NCI-H2029 (cell line): ENCODE measurements at regions not wholly inside any gene's neighbourhood (a gene's known extent, or its start where the extent isn't known, plus 50 kb on each side); places are given as distances from the start of the nearest gene placed in this dataset.

Source experiments
- DNase-seq: peaks from one replicate; lab custom pipeline; 2025; lab: John Stamatoyannopoulos, UW

GRCh38 chr10:107451047-107451446, 286.5 kb upstream of the SORCS1 start:
- DNase-seq, result no peak

DNA sequence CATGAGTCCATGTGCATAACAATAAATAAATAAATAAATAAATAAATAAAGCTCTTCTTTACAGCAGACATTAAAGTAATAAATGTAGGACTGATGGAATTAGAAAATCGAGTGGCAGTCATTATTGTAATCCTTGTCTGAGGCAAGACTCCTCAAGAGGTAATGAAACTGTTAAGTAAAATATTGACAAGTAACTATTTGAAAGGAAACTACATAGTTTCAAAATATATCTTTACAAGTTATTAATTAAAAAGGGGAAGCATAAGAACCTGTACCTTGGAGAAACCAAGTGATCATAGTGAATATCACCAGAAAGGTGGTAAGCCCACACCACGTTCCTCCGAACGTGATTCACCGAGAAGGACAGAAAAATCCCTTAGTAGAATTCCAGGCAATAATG, 285.6 kb upstream of the SORCS1 start:
- DNase-seq, result no peak

- DNase-seq, result no peak
Observed at GRCh38 chr10:107444443-107444842, 279.9 kb upstream of the SORCS1 start.

DNA sequence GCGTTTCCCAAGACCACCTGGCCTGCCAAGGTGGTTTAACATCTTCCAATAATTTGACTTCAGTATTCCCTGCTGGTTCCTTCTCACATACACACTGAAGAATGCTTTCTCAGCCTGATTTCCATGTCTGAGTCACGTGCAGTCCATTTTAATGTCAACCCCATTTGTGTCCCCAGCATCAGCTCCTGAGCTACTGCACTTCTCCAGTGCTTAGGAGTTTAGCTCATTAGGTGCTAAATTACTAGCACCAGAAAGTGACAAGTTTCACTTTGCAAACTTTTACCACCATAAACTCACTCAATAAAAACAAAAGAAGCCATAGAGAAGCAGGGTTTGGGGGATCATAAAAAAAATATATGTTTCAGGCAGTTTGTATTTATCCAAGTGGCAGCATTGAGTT, 279.3 kb upstream of the SORCS1 start:
- no peak for DNase-seq

- DNase-seq, result no peak
Observed at GRCh38 chr10:107443326-107443725, 278.8 kb upstream of the SORCS1 start.

GRCh38 chr10:107442035-107442505, 277.6 kb upstream of the SORCS1 start:
- no peak for DNase-seq

- no peak for DNase-seq
Observed at GRCh38 chr10:107440741-107441140, 276.2 kb upstream of the SORCS1 start.

- DNase-seq, result no peak
Observed at GRCh38 chr10:107437921-107438320, 273.4 kb upstream of the SORCS1 start.

DNA sequence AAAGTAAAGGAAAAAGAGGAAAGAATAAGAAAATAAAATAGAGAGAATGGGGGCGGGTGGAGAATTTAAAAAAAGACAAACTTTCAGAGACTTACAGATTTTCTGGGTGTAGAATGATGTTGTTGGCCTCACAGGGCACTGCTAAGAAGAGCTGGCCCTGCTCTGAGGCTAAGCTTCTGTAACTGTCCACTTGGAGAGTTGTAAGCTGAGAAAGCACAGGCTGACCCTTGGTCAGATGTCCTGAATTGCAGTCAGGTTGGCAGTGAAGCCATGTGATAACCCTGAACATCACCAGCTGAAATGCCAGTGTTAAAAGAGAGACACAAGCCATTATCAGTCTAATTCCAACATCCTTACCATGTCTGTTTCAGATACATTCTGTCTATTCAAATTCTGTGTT, 272.1 kb upstream of the SORCS1 start:
- no peak for DNase-seq

DNA sequence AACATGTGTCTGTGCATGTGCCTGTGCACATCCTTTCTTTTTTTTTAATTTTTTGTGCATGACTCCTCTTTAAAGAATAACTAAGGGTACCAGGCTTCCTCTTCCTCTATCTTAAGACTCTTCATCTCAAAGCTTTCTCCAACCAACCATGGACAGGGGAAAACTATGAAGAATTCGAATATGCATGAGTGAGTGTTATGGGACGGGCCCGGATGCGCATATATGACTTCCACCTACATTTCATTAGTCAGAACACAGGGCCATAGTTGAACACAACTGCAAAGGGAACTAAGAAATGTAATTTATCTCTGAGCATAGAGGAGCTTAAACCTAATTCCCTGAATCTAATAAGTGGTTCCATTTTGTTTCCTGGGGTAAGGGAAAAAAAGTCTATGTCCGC, 270.3 kb upstream of the SORCS1 start:
- DNase-seq, result no peak

DNA sequence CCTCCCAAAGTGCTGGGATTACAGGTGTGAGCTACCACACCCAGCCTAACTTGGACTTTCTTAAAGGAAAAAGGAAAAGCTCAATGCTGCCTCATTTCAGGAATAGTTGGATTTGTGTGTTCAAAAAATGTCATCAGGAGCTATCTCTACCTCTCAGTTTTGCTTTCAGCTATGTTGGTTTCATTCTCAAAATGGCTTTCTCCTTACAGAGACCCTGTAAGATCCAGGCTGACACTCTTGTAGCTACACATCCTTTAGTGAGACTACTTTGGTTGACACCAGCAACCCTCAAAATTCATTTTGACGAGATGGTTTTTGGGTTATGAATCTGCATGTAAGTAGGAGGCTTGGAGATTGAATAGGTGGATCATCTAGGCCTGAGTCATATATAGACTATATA, 269.7 kb upstream of the SORCS1 start:
- DNase-seq, result no peak

- DNase-seq, result no peak
Observed at GRCh38 chr10:107433605-107434004, 269.1 kb upstream of the SORCS1 start.

- no peak for DNase-seq
Observed at GRCh38 chr10:107430446-107430845, 265.9 kb upstream of the SORCS1 start.

DNA sequence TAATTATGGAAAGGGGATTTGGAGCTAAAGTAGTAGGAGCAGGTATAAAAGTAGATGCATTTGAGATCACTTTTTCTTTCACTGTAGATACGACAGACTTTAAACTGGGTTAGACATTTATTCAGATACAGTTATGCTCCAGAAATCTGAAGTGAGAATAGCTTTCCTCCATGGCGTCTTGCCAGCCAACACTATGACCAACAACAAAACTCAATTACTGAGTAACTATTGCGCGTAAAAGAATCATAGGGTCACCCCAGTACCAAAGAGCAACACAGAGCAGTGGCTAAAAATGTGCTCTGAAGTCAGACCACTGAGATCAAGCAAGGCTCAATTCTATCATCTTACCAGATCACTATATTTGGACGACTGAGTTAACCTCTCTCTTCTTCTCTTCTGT, 262.5 kb upstream of the SORCS1 start:
- DNase-seq, result no peak

GRCh38 chr10:107425931-107426553, 261.5 kb upstream of the SORCS1 start:
- no peak for DNase-seq

- no peak for DNase-seq
Observed at GRCh38 chr10:107424628-107425027, 260.1 kb upstream of the SORCS1 start.

GRCh38 chr10:107423903-107424302, 259.4 kb upstream of the SORCS1 start:
- DNase-seq, result no peak

DNA sequence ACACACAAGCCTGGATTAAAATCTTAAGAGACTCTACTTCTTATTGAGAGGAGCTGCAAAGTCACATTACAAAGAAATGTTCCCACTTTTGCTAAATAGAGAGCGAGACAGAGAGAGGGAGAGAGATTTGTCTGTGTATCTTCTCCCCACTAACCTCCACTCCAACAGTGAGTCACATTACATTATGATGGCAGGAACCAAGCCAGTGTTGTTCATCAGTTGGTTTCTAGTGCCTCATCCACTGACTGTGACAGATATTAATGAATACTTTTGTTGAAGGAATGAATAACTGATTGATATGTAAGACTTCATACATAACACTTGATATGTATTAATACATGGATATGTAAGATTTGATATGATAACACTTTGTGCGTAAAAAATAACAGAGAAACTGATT, 258.2 kb upstream of the SORCS1 start:
- no peak for DNase-seq

- no peak for DNase-seq
Observed at GRCh38 chr10:107420196-107420595, 255.7 kb upstream of the SORCS1 start.

DNA sequence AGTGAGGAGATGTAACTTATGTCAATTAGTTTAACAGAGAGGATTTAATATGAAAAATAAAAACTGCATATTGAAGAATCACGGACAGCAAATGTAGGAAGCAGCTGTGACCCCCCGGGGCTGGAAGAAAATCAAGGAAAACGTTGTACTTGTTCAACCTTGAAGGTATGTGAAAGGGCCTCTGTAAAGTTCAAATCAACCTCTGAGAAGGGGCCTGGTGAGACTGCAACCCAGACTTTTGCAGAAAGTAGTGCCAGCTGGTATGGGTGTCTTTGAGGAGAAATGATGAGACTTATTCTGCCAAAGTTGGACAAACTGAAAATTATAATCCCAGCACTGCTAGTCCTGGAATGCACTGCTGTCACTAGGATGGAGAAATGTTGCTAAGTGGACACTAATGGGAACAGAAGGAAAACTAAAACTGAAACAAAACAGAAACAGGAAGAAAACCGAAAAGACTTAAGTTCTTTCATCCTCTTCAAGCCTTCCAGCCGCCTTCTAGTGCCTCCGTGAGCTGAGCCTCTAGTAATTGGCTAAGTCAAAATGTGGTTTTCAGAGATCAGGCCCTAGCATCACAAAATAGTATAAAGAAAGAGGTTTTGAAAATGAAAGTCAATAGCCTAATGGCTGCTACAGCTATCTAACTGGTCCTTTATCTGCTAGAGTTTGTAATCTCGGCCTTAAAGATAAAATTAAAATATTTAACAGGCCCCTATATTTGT, 253.7 kb upstream of the SORCS1 start:
- no peak for DNase-seq

- no peak for DNase-seq
Observed at GRCh38 chr10:107417446-107417845, 252.9 kb upstream of the SORCS1 start.

DNA sequence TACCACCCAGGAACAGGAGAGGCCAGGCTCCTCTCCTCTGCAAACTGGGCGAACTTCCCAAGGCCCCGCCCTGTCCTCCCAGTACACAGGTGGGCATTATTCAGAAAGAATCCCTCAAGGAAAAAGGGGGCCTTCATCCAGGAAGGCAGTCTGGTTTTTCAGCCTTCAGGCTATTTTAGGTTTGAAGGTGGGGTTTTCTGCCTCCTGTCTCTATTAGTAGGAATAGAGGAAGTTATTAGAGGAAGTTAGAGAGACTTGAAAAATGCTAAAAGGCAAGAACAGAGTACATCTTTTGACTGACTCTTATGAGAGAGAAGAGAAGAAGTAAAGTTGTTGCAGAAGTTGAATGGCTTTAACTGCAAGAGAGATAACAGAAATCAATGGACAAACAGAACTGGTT, 250.9 kb upstream of the SORCS1 start:
- no peak for DNase-seq

DNA sequence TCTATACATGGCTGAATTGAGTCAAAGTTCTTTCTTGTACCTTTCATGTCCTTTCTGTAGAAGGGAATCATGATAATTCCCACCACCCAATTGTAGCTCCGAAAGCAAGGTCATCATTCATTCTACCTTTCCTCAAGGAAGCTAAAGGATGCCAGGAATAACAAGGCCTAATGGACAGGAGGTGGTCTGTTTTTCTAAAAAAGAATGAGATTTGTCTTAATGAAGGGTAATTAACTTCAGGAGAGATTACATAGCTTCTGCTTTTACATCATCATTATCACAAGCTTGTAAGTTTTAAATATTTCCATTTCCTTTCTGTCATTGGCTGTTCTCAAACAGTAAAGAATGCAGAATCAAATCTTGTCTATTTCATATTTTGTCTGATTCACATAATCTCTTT, 249.5 kb upstream of the SORCS1 start:
- no peak for DNase-seq

DNA sequence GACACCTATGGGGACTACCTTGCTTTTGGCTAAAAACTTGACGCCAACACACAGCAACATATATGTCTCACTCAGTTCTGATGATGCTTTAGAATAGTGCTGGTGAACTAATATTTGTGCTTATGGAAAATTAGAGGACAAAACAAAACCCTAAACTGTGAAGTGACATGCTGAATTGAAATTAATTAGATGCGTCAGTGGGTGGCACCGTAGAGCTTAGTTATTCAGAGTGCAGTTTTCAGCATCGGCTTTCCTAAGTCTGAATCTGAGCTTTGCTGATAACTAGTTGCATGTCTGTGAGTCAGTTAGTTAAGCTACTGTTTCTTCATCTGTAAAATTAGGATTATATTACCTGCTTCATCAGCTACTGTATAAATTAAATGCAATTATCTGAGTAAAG, 245.0 kb upstream of the SORCS1 start:
- no peak for DNase-seq
